SW 1271 (cell line): ENCODE measurements at regions not wholly inside any gene's neighbourhood (a gene's known extent, or its start where the extent isn't known, plus 50 kb on each side); places are given as distances from the start of the nearest gene placed in this dataset.
"Not testable (repeated sequence)": the region's sequence is repeated elsewhere in the genome, so short reads cannot be mapped to it uniquely, and the experiment has no call there.

Source experiments
- DNase-seq, 2 experiments: peaks; one replicate each; lab custom pipeline; 2025; lab: John Stamatoyannopoulos, UW

DNA sequence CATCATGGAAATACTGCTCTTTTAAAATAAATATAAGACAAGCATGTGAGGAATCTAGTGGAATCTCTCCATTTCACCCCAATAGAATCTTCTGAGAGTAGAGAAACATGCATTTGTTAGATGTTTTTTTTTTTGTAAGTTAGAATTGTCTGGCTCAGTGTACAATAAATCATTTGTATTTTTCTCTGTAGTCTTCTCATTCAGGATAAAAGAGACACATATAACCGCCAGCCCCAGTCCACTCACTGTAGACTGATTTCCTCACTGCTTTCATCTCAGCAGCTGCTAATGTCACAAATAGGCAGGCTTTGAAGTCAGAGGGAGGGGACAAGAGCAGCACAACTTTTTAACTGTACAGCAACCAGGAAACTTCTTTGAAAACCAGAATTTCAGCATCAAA lies 140.2 kb upstream of the RBMS3 start:
- DNase-seq = no peak

DNA sequence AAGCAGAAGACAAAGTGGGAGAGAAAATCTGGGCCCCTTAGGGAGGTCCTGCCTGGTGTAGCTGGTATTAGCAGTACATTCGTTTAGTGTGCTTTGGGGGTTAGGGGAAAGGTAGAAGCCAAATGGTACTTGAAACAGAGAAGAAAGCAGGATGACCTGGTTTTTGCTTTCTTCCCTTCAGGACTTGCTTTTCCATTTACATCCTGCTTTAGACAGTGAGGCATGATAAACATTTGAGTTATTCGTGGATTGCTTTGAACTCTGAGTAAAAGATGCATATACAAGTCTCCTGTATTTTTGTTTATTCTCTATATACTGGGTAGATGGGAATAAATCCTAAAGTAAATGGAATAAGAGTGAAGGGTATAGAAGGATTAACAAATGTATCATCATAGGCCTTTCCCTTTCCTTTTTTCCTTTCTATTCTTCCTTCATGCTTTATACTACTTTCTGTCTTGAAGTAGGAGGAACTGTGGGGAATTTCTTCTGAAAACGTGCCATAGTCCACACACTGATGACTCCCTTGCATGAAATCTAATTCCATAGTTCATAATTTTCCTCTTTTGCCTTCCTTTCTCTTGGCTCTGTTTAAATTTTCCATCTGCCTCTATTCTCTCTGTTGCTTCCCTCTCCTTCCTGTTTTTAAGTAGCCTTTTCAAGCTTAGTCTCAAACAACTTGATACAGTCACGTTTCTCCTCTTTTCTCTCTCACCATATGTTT lies 139.5 kb upstream of the RBMS3 start:
- DNase-seq = no peak

DNA sequence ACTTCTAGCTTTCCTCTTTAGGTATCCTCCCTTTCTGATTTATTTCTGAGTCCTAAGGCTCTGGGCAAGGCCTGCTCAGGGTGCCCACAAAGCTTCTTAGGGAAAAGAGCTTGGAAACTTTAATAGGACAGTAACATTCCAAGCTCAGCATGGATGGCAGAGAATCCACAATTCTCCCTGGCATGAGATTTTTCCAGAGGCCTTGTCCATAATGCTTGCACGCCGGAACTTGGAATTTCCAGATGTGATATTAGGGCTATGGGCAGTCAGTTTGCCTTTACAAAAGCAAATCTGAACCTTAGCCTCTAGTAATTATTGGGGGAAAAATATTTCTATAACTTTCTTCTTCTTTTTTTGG lies 139.0 kb upstream of the RBMS3 start:
- DNase-seq = no peak

DNA sequence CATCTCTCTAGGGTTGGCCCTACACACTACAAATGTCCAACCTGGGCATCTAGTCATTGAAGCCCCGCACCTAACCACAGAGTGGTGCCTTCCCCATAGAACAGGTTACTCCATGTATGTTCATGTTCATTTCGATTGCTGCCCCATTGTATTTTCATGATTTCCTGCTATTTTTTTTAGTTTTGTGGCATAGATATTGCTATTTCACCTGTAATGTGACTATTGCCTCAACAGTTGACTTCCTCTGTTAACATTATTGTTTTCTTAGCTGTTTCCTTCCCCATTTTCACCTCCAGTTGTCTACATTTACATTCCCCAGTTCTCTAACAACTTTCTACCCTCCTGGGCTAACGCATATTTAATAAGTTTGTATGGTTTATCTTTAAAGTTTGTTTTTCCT lies 137.7 kb upstream of the RBMS3 start:
- DNase-seq = no peak

DNA sequence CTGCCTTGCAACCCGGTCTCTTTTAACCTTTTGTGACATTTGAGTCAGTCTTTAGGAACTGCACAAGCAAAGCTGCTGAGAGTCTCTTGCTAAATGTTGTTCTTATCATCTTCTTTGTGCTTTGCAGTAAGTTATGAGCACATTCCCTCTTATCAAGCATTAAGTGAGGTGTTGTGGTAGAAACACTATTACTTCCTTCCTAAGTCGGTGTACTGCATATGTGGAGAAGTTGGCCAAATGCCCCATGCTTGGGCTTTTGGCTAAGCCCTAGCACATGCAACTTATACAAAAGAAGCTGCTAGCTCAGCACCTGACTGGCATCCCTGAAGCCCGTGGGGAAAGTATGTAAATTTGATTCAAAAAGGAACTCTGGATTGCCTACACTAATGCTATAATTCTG lies 136.5 kb upstream of the RBMS3 start:
- no peak for DNase-seq

DNA sequence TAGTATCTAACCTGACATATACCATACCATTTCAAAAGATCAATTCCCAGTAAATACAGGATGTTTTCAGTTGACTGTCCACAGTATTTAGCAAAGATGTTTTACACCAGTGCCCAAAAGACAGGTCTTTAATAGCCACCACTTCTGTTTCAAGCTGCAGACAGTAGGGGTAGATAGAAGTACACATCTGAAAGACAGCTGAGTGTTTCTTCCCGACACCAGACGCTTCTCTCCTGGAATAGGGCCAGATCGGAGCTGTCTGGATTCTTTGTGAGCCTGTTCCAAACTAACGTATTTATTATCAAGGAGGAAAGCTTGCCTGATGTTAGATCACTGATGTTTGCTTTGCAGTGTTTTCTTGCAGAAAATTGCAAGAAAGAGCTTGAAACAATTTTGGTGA lies 136.1 kb upstream of the RBMS3 start:
- DNase-seq = no peak

DNA sequence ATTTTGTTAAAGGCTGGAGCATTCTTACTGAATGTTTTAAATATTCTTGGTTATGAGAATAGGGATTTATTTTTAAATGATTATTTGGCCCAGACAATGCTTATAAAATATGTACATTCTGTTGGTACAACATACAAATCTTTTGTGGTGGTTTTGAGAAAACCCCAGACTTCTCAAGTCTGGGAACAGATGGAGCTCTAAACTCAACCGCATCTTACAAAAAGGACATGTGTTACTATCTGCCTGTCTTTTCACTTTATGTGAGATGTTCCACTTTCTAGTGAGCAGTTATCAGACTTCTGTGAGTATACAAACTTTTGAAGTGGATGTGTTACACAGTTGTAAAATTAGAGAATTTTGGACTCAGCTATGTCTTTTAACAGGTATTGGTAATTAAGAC lies 135.5 kb upstream of the RBMS3 start:
- DNase-seq = no peak

DNA sequence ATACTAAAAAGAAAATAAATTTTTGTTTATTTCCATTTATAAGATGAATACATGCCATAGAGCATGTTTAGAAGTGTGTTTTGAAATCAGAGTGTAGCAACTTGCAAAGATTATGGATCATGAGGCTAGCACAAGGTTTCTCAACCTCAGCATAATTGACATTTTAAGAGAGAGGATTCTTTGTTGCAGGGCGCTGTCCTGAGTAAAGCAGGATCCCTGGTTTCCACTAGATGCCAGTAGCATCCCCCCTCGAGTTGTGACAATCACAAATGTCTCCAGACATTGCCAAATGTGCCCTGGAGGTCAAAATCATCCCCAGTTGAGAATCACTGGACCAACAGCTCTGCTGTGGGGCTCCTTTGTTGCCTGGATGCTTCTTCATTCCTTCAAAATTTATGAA lies 128.5 kb upstream of the RBMS3 start:
- no peak for DNase-seq

DNA sequence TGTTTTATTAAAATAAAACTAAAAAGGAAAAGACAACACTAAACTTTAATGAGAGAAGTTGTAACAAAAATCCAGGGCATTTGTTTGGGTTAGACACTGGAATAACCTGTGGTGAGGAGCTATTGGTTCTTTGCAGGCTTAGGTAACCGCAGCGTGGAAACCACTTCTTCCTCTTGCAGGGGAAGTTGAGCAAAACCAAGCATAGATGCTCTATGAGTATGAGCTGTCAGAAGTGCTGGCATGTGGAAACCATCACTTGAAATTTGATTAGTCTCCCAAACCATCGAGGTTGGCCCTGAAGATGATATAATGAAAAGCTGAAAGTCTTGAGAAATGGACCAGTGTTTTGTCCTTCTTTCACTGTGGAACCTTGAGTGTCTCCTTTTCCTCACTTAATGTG lies 127.1 kb upstream of the RBMS3 start:
- no peak for DNase-seq

DNA sequence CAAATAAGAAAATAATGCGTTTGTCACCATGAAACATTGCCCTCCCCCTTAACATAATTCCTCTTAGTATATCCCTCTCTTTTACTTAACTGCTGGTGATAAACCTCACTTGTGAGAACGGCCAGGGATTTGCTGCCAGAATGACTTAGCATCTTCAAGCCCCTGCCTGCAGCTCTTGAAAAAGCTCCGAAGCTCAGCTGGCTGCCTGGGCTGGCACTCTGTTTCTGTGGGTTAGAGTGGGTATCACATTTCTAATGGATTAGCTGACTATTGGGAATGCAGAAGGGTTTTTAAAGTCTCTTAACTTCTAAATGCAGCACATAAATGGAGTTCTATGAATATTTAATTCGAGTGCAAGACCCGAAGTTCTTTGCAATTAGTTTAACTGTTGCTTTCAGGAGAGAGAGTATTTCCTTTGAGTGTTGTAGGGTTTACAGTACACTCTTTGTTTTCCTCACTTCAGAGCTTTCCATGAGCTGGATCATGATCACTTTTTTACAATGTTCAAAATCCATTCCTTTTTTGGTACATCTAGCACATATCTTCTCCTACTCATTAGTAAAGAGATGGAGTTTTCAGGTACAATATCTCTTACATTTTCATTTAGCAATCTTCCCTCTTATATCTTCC lies 124.7 kb upstream of the RBMS3 start:
- DNase-seq = no peak

DNA sequence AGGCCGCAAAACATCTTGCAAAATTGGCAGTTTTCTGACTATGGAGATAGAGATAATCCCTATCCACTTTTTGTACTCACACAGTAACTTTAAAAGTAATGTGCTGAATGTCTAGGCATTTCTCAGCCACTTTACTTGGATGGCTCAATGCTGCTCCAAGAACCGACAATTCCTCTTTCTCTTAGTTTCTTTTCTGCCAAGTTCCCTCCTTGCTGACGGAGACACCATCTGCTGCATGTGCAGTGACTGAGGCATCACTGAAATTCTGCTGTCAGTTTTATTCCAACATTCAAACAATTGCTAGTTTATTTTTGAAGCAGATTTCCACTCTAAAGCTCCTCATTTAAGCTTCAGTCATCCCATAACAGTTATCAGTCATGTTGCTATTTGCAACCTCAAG lies 116.0 kb upstream of the RBMS3 start:
- DNase-seq = no peak

DNA sequence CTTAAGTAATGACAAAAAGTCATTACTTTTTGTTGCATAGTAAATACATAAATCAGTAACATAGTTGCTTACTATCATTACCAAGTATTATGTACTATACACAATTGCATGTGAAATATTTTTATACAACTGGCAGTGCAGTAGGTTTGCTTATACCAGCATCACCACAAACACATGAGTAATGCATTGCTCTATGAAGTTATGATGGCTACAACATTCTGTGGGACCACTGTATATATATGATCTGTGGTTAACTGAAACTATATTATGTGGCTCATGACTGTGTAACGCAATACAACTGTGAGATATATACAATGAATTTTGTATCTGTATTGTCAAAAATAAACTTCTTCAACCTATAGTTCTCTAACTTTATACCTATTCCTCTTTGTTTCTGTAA lies 113.7 kb upstream of the RBMS3 start:
- no peak for DNase-seq

DNA sequence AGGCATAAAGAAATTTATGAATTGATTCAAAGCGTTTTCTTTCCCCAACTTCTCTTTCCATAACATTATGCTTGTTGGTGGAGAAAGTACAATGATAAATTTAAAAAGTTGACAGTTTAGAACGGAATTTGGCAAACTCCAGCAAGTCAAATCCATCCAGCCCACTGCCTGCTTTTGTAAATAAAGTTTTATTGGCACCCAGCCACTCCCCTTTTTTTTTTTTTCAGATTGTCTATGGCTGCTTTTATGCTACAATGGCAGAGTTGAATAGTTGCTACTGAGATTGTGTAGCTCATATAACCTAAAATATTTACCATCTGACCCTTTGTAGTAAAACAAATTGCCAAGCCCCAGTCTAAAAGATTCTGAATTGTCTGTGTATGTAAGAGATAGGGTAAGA lies 112.8 kb upstream of the RBMS3 start:
- no peak for DNase-seq

DNA sequence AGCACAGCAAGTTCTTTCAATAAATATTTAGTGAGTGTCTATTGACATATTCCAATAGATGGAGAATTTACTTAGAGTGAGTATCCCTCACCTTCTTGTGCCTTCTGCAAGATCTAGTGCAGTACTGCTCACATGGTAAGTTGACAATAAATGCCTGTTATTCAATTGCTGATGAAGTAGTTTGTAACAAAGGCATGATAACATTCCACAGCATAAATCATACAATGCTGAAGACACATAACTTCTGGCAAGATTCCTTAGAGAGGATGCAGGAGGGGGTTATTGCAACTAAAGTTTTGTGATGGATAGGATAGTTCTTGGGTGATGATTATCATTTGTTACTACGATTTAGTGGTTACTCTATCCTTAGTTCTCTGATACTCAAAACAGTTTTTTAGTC lies 112.2 kb upstream of the RBMS3 start:
- no peak for DNase-seq

DNA sequence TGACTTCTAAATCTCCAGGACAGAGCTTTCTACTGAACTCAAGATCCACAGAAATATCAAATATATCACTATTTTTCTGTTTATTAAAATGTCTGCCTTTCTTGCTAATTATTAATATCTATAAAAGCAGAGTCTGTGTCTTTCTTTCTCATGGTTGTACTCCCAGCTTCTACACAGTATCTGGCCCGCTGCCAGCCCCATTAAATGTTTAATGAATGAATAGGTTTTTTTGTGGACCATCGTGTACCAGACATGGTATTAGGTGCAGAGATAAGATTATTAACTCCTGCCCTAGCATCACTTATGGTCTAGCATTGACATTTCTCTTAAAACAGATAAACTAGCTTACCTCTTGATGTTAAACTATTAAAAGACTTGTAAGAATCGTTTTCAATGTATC lies 111.4 kb upstream of the RBMS3 start:
- DNase-seq = no peak

DNA sequence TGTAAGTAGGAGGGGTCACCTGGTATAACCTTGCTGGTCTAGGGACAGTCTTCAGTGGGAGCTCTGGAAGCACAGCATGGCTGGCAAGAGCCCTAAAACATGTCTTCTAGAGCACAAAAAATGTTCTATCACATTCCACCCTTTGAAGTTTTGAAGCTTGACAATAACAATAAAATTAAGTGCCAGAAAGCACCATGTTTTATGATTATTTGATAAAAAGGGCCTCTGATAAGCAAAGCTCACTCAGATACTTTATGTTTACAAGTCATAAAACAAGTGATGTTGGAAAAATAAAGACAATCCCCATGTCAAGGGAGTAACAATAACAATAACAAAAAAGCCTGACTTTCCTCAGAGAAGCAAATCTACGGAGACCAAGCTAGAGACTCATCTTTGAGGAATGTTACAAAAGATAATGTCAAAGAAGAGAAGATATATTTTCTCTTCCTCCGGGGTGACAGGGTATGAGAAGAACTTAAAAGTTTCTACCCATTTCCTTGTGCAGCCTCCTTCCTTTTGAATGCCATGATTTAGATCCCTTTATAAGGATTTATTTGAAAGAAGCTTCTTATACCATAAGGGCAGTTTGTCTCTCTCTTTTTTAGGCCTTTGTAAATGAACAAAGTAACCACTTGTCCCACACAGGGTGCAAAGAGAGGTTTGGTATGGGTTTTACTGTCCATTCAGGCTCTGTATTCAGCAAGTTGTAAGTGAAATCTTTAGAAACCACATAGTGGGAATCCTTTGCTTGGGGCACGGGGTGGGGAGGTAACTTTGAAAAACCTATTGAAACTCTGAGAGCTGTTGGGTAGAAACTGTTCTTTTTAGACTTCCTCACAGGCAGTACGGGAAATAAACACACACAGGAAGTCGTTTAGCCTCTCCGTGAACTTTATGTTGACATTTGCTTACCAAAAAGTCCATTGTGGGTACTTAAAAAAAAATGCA lies 109.6 kb upstream of the RBMS3 start:
- DNase-seq = peak in 1 of 2 experiments; percentile 28

DNA sequence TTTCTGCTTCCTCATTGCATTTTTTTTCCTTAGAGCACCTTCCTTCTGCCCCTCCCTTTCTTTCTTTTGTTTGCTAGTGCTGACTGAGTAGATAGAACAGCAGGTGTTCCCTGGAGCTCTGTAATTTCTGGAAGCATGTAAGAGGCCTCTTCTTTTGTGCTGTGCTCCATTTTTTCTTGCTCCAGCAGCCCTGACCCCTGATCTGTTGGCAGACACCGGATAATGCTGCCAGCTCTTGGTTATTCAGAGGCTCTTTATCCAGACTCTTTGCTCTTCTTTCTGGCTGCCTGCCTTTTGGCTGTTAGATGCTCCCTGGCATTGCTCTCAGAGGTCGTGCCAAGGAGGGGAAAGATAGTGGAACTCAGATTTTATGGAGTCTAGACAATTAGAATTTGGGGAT lies 104.4 kb upstream of the RBMS3 start:
- no peak for DNase-seq

DNA sequence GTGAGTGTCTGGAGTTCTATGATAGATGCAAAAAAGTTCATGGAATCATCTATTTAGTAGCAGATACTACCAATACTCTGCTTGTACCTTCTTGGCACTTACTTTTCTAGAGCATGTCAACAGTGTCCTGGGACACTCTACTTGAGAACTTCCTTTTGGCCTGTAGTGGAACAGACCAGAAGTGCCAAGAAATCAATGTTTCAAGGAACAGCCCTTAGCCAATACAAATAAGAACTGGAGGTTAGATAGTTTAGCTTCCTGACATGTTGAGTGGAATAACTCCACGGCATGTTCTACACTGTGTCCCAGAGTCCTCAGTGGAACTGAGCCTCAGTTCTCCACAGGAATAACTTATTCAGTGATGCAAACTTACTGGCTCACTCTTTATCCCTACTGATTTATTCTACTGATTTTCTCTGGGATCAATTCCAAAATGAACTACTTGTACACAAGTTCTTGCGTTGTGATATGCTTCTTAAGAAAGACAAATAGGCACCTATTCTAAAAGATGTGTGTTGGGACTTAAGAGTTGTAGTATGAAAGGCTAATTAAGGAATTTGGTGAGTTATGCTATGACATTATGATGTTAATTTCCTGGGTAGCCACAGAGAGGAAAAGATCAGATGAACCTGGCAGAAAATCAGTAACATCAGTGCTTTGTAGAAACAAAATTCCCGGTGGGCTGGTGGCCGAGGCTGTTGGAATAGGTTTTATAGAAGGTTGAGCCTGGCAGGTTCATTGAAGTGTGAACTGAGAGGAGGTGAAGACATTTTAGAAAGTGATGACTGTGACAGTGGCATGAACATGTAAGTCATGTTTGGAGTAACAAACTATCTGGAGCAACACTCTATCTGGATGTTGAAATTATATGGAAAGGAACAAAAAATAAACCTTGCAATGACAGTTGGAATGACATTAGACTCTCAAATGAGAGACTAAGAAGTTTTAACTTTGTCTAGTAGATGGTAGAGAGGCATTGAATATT lies 101.8 kb upstream of the RBMS3 start:
- no peak for DNase-seq

DNA sequence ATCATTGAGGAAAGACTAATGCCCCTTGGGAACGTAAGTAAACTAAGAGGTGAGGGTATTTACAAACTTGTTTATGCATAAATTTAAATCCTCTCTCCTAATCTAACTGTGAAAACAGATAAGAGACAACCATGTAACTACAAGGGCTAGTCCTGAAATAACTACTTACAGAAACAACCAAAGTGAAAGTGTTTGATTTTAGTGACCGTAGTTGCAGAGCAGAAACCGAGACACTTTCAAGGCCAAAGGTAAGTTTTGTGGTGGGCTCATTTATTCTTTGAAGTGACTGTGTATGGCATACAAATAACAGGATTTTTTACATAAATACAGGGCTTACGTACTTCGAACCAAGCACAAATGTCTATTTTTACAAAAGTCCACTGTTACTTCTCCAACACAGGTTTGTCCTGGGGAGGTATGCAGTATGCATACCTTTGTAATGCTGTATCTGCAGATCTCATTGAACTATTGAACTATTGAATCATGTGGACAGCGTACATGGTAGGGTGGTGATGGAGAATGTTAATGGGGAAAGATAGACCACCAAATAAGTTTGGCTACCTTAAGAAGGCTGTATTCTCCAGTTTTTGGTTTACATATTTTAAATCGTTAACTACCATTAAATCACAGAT lies 99.6 kb upstream of the RBMS3 start:
- DNase-seq = no peak

DNA sequence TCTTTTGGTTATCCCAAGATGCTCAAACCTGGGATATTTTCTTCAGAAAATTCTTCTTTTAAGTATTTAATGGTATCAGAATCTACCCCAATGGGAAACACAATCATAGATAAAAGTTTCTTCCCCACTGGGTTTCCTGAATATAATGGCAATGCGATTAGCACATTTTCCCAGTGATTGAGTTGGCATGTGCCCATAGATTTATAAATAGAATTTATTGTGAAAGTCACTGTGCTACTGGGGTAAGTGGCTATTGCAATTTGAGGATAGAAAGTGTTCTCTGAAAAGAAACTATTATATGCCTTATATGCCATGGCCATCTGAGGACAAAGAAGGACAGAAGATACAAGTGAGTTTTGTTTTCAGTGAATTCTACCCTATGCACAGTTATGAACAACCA lies 99.0 kb upstream of the RBMS3 start:
- DNase-seq = no peak

DNA sequence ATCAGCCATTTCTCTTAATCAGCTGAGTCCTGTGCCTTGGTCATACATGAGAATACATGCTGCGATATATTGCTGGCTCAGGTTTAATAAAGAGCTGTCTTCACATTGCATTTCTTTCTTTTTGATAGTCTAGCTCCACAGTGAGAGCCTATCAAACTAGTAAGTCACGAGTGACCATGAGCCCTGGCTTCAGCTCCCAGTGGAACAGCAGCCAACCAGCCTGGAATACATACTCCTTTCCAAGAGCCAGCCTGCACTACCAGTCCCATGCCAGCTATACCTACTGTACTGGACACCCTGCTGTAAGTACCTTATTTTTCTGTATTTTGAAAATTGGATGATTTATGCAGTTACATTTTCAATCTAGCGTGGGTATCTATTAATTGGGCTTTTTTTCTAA lies 98.0 kb upstream of the RBMS3 start:
- not testable (repeated sequence) for DNase-seq
